Esophagus squamous epithelium (tissue), 5 donors: ENCODE measurements at regions not wholly inside any gene's neighbourhood (a gene's known extent, or its start where the extent isn't known, plus 50 kb on each side); places are given as distances from the start of the nearest gene placed in this dataset.

Experiments
- DNase-seq: peaks from one replicate; lab custom pipeline; 2025; lab: John Stamatoyannopoulos, UW
- H3K27ac ChIP-seq, 4 donors: fragments of 200-600 bp; sonication (generic); one replicate each; pipeline ENCODE4 v1.5.1; 2016 to 2019; ENCODE audit warnings: mild to moderate bottlenecking in 1 of 4
- H3K27me3 ChIP-seq, 4 donors: fragments of 200-600 bp; sonication (generic); 1 replicate in 3 of 4; 2 replicates in 1 of 4; pipeline versions ENCODE4 v1.5.1 to v1.6.0; 2017 to 2021; ENCODE audit warnings: antibody characterized with exemption in 1 of 4
- H3K36me3 ChIP-seq, 3 donors: fragments of 200-600 bp; sonication (generic); one replicate each; pipeline ENCODE4 v1.5.1; 2016 to 2019
- H3K4me1 ChIP-seq, 3 donors: fragments of 200-600 bp; sonication (generic); one replicate each; pipeline ENCODE4 v1.5.1; 2017 to 2019
- H3K4me3 ChIP-seq, 4 donors: fragments of 200-600 bp; sonication (generic); 1 replicate in 3 of 4; 2 replicates in 1 of 4; pipeline ENCODE4 v1.5.1; 2016 to 2019; ENCODE audit warnings: mild to moderate bottlenecking in 2 of 4, moderate library complexity in 1 of 4
- H3K9me3 ChIP-seq, 3 donors: fragments of 200-600 bp; sonication (generic); one replicate each; pipeline ENCODE4 v1.5.1; 2016 to 2019
- POLR2A ChIP-seq, 4 donors: fragments of 450-650 bp; IDR thresholded peaks; one replicate each; pipeline ENCODE4 v1.6.1; 2017; ENCODE audit warnings: antibody characterized with exemption in 4 of 4, mild to moderate bottlenecking in 4 of 4, moderate library complexity in 3 of 4
- WGBS, 2 donors: methylation state at CpG; one replicate each; pipeline ENCODE4 v1.1.5; 2018; 5-methylcytosine and 5-hydroxymethylcytosine counted together
- intact Hi-C: fragments of 100-400 bp; cut with DNase I; formaldehyde crosslinking; loops from one replicate; pipeline ENCODE4 v1.15.0; 2022
- TF ChIP-seq, protein P1 (sequence below), 6 experiments: fragments of 450-650 bp in 4 of 6; fragments of 200-600 bp in 2 of 6; sonication (generic) in 2 of 6; IDR thresholded peaks; one replicate each; pipeline ENCODE4 v1.5.1; 2016 to 2019; ENCODE audit warnings: antibody characterized with exemption in 6 of 6, mild to moderate bottlenecking in 4 of 6, moderate library complexity in 4 of 6
- donor health status: DM: yes; HTN: yes; CAD: no.

DNA sequence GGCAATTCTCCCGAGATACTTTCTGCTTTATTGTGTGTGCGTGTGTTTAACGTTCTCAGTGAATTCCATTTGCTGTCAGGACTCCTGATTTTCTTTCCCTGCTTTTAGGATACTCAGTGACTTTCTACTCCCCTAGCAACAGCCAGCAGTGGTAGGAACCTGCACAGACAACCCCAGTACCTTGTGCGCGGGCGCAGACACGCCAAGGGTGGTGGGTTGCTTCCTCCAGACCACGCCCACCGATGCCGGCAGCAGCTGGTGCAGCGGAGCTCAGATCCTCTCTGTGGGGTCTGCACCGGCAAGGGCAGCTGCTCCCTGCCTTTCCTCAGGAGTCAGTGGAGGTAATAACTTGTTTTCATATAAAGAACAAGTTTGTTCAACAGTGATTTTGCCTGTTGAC, 225.1 kb upstream of the NDN start:
- no peak for TF ChIP-seq POLR2A (IDR thresholded peaks at IDR 0.05)
- TF ChIP-seq, protein P1, sequence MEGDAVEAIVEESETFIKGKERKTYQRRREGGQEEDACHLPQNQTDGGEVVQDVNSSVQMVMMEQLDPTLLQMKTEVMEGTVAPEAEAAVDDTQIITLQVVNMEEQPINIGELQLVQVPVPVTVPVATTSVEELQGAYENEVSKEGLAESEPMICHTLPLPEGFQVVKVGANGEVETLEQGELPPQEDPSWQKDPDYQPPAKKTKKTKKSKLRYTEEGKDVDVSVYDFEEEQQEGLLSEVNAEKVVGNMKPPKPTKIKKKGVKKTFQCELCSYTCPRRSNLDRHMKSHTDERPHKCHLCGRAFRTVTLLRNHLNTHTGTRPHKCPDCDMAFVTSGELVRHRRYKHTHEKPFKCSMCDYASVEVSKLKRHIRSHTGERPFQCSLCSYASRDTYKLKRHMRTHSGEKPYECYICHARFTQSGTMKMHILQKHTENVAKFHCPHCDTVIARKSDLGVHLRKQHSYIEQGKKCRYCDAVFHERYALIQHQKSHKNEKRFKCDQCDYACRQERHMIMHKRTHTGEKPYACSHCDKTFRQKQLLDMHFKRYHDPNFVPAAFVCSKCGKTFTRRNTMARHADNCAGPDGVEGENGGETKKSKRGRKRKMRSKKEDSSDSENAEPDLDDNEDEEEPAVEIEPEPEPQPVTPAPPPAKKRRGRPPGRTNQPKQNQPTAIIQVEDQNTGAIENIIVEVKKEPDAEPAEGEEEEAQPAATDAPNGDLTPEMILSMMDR (IDR thresholded peaks at IDR 0.05) = no peak
- 22 to 44% methylated on average over 6 to 12 of the region's 12 CpGs for WGBS, 2 donors
- Histone ChIP-seq H3K27me3 (no peaks in the 10 kb centered on the region), H3K36me3 (no peaks in the 10 kb centered on the region), H3K4me1 (no peaks in the 10 kb centered on the region), H3K27ac (no peak overlapping the region), H3K4me3 (no peak overlapping the region), H3K9me3 (no peaks in the 10 kb centered on the region)
- intact Hi-C loops = no loop called here
- DNase-seq = no peak

DNA sequence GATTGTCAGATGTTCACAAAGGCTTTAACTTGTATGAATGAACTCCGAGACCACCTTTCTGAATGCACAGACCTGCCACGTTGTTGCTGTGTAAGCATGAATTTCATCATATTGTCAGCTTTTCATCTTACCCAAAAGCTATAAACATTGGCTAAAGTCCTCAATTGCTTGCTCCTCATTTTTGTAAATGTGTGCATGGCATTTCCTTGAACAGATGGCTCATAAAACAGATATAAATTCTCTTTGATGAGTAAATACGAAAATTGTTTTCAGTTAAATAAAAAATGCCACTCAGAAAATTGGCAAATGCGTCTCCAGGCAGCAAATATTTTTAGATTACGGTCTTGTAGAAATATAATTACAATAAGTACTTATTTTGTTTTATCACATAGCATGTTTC, 226.0 kb upstream of the NDN start:
- Histone ChIP-seq H3K27me3 (no peaks in the 10 kb centered on the region), H3K27ac (no peak overlapping the region), H3K4me1 (no peaks in the 10 kb centered on the region), H3K9me3 (no peaks in the 10 kb centered on the region), H3K4me3 (no peak overlapping the region), H3K36me3 (no peaks in the 10 kb centered on the region)
- TF ChIP-seq, protein P1 (IDR thresholded peaks at IDR 0.05) = no peak
- no peak for TF ChIP-seq POLR2A (IDR thresholded peaks at IDR 0.05)
- 60 to 61% methylated on average over 5 of the region's 5 CpGs for WGBS, 2 donors
- intact Hi-C loops = no loop called here
- DNase-seq = no peak

DNA sequence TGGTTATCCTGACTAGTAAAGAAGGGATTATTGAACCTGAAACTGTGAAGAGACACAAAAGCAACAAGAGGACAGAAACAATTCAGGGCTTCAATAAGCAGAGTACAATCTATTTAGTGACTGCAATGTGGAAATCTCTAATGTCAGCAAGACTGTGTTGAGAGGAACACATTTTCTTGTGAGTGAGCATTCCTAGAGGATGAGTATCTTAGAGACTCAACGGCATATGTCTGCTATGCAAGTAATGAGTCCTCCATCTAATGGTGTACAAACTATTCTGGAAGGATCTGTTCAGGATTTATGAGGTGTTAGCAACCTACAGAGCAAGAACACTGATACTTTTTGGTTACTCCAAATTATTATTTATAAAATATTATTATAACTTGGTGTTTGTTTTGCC, 226.5 kb upstream of the NDN start:
- 50 to 64% methylated on average over 1 of the region's 1 CpG for WGBS, 2 donors
- intact Hi-C loops = no loop called here
- no peak for DNase-seq
- Histone ChIP-seq H3K36me3 (no peaks in the 10 kb centered on the region), H3K4me3 (no peak overlapping the region), H3K9me3 (no peaks in the 10 kb centered on the region), H3K27me3 (no peaks in the 10 kb centered on the region), H3K27ac (no peak overlapping the region), H3K4me1 (no peaks in the 10 kb centered on the region)
- TF ChIP-seq POLR2A (IDR thresholded peaks at IDR 0.05) = no peak
- TF ChIP-seq, protein P1 (IDR thresholded peaks at IDR 0.05) = no peak

DNA sequence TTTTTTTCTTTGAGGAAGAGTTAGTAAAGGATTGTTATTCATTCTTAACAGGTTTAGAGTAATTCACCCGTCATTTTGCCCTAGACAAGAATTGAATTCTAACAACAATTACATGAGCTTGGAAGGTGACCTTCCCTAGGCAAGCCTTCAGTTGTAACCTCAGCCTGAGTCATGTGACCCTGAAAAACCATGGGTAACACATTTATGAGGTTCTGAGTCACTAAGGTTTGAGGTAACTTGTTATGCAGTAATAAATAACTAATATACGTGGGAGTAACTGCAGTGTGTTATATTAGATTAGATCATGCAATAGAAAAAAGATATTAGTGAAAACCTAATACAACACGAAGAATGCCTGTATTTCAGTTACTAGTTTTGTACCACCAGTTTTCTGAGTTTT, 237.6 kb upstream of the NDN start:
- Histone ChIP-seq H3K9me3 (peaks cover 0 to 4% (median 0%) of the 10 kb centered on the region in 3 donors), H3K4me3 (no peak overlapping the region), H3K36me3 (no peaks in the 10 kb centered on the region), H3K4me1 (no peaks in the 10 kb centered on the region), H3K27me3 (no peaks in the 10 kb centered on the region), H3K27ac (no peak overlapping the region)
- intact Hi-C loops = no loop called here
- WGBS, 2 donors = 61 to 71% methylated on average over 3 of the region's 3 CpGs
- TF ChIP-seq, protein P1 (IDR thresholded peaks at IDR 0.05) = no peak
- no peak for TF ChIP-seq POLR2A (IDR thresholded peaks at IDR 0.05)
- DNase-seq = no peak

DNA sequence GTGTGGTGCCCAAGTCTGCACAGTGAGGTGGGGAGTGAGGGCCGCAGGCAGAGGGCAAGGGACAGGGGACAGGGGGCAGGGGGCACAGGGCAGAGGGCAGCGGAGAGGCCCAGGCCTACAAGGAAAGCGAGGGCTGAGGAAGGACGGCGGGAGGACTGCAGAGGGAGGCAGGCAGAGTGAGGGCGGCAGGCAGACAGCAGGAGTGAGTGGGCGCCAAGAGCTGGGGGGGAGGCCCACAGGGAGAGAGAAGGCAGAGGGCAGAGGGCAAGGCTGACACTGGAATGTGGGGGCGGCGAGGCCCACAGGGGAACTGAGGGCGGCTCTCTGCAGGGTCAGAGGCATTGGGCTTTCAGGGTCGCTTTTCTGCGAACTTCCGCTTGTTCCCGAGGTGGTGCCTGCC, 267.8 kb upstream of the NDN start:
- Histone ChIP-seq H3K36me3 (no peaks in the 10 kb centered on the region), H3K4me3 (no peak overlapping the region), H3K4me1 (no peaks in the 10 kb centered on the region), H3K27me3 (no peaks in the 10 kb centered on the region), H3K9me3 (no peaks in the 10 kb centered on the region), H3K27ac (no peak overlapping the region)
- intact Hi-C loops = no loop called here
- 78 to 82% methylated on average over 14 of the region's 14 CpGs for WGBS, 2 donors
- DNase-seq = no peak
- TF ChIP-seq, protein P1 (IDR thresholded peaks at IDR 0.05) = no peak
- TF ChIP-seq POLR2A (IDR thresholded peaks at IDR 0.05) = no peak
